ENCODE measurements at regions not wholly inside any gene's neighbourhood (a gene's known extent, or its start where the extent isn't known, plus 50 kb on each side); places are given as distances from the start of the nearest gene placed in this dataset.

GRCh38 chr2:88247531-88247930 lies 77.4 kb downstream of the THNSL2 start:
- TF ChIP-seq, protein P1, sequence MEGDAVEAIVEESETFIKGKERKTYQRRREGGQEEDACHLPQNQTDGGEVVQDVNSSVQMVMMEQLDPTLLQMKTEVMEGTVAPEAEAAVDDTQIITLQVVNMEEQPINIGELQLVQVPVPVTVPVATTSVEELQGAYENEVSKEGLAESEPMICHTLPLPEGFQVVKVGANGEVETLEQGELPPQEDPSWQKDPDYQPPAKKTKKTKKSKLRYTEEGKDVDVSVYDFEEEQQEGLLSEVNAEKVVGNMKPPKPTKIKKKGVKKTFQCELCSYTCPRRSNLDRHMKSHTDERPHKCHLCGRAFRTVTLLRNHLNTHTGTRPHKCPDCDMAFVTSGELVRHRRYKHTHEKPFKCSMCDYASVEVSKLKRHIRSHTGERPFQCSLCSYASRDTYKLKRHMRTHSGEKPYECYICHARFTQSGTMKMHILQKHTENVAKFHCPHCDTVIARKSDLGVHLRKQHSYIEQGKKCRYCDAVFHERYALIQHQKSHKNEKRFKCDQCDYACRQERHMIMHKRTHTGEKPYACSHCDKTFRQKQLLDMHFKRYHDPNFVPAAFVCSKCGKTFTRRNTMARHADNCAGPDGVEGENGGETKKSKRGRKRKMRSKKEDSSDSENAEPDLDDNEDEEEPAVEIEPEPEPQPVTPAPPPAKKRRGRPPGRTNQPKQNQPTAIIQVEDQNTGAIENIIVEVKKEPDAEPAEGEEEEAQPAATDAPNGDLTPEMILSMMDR (IDR thresholded peaks at IDR 0.05), result no peak
- no peak for TF ChIP-seq POLR2A (IDR thresholded peaks at IDR 0.05)
- TF ChIP-seq EP300 (IDR thresholded peaks at IDR 0.05), result no peak

Data from tibial nerve (tissue), 4 donors.